GM19099 (cell line): ENCODE measurements at regions not wholly inside any gene's neighbourhood (a gene's known extent, or its start where the extent isn't known, plus 50 kb on each side); places are given as distances from the start of the nearest gene placed in this dataset.

Experiments used
- POLR2A ChIP-seq: IDR thresholded peaks from 3 replicates; pipeline ENCODE4 v1.6.1; 2011; ENCODE audit warnings: low read depth; ENCODE audit not compliant: insufficient read length; ENCODE audit errors: extremely low read depth

DNA sequence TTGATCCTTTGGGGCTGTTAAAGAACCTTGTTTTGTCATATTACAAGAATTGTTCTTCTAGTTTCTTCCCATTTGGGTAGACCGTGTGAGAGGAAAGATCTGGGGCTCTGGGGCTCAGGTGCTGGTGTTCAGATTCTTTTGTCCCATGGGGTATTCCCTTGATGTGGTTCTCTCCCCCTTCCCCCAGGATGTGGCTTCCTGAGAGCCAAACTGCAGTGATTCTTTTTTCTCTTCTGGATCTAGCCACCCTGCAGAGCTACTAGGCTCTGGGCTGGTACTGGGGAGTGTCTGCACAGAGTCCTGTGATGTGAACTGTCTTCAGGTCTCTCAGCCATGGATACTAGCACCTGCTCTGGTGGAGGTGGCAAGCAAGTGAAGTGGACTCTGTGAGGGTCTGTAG lies 480.5 kb upstream of the MAN1A1 start:
- no peak for TF ChIP-seq POLR2A

DNA sequence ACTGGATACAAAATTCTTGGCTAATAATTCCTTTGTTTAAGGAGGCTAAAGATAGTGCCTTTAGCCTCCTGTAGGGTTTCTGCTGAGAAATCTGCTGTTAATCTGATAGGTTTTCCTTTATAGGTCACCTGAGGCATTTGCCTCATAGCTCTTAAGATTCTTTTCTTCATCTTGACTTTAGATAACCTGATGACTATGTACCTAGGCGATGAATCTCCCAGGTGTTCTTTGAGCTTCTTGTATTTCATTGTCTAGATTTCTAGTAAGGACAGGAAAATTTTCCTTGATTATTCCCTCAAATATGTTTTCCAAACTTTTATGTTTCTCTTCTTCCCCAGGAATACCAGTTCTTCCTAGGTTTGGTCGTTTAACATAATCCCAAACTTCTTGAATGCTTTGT lies 479.4 kb upstream of the MAN1A1 start:
- no peak for TF ChIP-seq POLR2A

DNA sequence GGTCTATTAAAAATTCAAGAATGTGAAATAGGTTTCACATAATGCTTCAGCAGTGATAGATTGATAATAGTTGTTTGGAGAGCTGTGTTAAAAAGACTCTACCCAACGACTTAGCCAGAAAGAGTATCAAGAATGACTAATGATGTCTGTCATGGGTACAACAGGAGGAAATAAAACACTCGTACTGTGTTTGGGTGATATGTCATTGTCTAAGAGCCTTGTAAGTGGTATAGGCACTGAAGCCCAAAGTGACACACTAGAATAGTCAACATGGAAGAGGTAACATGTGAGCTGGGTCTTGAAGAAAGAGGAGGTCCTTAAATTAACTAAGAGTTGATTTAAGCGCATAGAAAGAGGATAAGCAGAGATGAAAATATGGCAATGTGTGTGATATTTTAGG lies 471.8 kb upstream of the MAN1A1 start:
- TF ChIP-seq POLR2A: no peak

DNA sequence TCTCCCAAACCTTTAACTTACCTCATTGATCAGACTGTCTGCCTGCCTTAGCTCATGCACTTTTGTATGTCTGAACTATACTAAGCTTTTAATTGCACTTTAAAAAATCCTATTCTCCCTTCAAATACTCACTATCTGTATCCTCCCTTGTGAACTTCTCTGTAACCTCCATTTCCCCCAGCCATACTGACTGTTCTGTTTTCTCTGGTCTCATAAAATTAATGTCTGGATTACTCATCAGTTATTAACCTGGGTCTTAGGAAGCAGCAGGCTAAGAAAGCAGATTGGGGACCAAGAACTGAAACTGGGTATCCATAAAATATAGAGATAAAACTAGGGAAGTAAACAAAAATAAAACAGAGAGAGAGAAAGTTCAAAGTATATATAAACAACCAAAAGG lies 469.3 kb upstream of the MAN1A1 start:
- TF ChIP-seq POLR2A: no peak

DNA sequence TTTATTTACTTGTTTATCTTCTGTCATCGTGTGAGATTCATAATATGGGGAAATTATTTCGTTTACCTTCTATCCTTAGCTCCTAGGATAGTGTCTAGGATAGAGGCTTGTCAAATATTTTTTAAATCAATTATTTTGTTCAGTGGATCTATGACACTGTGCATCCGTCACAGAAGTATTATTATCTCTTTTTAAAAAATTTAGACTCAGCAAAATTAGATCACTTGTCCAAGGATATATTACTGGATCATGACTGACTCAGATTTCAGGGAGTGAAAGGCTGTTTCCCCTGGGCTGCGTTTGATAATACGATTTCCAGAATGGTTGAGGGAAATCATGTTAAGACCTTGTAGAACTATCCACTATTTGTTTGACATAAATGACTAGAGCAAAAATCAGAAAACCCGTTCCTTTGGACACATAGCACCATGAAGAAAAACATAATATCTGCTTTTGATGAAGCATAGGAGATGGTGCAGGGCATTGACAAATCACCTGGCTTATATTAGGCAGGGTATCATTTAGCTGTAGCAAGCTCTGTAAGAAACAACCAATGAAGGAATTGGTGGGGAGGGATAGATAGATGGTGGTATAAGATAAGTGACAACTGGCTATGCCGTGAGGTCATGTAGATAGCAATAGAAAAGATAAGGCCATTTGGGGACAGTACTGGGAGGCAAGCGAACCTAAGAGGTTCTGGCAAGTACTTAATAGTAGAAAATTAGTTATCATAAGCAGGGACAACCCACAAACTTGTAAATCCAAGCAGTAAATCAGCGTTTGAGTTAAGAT lies 465.2 kb upstream of the MAN1A1 start:
- no peak for TF ChIP-seq POLR2A

DNA sequence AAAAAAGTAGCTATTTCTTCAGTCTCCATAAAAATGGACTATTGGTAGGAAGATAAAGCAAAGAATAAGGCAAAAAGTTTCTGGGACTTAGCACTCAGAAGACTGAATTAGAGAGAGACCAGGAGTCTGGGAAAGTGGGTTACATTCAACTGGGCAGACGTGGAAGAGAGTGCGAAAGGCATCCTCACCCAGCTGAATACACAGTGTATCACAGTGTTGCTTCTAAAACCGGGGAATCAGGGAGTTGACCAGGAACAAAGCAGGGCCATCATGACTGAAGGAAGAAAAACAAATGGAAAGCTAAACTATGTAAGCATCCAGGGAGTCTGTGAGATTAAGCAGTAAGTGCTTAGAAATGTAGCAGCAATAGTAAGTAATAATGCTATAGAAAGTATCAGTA lies 452.9 kb upstream of the MAN1A1 start:
- TF ChIP-seq POLR2A: no peak

DNA sequence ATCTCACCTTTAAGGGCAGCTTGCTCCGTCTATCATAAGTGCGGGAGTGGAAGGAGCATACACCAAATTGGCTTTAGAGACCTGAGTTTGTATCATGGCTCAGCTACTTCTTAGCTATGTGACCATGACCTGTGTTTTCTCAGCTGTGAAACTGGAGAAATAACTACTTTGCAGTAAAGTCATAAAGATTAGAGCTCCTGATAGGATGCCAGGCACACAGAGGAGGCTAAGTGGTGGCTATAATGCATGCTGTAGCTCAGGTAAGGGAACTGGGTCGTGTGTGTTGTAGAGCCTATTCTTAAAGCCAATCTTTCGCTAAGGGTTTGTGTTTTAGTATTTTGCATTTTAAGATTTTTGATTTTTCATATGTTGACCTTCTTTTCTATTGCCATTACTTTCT lies 451.5 kb upstream of the MAN1A1 start:
- no peak for TF ChIP-seq POLR2A

DNA sequence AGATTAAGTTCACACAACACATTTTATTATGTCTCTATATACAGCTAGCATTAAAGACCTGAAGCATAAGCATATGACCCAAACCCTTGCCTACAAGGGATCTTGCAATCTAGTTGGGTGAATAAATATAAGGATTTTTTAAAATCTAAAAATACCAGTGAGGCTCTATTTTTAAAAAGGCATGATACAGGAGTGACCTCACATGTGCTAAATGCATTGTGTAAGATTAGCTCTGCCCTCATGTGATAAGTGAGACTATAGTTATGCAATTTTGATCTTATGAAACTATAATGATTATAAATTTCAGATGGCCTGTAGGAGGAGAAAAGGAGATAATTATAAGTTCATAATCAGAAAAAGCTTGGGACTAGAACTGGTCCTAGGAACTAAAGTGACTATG lies 451.0 kb upstream of the MAN1A1 start:
- no peak for TF ChIP-seq POLR2A

DNA sequence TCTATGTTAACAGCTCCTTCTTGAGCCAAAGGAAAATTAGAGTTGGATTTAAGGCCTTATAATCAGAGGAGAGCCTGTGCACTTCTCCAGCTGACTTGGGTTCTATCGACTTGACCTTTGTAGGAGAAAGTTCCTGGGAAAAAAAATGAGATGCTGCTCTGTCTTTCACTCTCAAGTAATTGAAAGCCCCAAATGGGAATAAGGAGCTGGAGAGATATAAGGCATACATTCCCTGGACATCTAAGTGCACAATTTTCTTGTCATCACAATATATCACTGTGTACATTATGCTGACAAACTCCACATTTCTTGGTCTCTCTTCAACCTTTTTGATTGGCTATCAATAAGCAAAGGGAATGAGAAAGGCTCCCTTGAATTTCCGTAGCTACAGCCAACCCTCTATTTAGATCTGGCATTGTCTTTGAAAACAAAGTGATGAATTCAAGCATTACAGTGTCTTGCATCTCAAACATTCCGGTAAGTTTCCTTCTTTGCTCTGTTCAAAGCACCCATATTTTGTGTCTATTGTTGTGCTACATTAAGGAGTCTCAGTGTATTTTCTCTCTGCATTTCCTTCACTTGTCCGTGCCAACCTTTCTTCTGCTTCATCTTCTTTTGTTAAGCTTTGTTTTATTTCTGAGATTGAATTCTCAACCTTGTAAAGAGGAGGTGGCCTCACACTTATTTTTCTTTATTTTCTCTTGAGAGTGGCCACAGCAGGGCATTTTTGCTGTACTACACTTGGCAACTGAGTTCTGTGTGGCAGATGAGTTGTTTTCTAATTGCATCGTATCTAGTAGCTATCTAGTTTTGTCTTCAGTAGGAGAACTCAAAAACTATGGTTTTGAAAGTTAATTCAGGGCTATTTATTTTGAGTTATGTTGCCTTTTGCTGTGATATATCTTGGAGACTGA lies 450.3 kb upstream of the MAN1A1 start:
- no peak for TF ChIP-seq POLR2A

DNA sequence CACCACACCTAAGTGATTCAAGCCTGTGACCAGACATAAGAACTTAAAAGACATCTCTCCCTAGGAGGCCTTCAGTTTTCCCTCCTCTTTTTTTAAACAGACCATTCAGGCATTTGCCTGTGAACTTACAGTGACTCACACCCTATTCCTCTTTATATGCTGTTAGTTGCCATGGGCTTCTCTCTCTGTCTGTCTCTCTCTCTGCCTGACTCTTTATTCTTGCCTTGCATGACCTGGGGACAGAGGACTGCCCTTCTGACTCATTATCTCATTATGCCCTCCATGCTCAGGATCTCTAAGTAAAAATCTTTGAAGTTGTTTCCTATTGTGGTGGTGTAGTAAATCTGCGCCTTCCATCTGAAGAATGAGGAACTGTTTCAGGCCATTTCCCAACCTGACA lies 442.2 kb upstream of the MAN1A1 start:
- no peak for TF ChIP-seq POLR2A

DNA sequence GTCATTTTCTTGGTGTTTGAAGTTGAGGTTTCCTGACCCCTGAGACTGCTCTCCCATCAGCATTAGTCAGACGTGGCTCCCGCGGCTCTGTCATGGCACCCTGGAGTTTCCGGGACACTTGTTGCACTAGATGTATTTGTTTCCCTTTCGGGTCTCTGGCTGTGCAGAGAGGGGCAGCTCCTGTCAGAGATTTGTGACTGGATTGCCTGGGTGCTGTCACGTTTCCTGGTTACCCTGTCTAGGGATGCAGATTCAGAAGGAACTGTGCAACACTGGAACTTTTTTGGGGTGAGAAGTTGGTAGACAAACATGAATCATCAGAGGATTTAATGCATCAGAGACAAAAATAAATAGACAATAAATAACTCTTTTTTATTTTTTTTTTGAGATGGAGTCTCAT lies 431.8 kb upstream of the MAN1A1 start:
- no peak for TF ChIP-seq POLR2A

DNA sequence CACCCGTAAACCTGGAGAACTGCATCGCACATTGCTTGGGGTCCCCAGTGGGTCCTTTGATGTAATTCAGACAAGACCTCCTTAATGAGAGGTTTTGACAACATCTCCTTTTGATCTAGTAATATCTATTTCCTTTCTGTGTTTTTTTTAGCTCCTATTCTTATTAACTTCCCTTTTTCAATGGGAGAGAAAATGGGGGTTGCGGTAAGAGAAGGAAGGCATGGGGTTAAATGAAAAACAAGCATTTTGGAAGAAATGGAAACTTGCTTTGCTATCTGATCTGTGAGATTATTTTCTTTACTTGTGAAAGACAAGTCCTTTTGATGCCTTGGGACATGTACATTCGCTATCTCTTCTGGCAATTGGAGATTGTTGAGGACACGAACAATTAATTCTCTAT lies 418.6 kb upstream of the MAN1A1 start:
- TF ChIP-seq POLR2A: no peak

DNA sequence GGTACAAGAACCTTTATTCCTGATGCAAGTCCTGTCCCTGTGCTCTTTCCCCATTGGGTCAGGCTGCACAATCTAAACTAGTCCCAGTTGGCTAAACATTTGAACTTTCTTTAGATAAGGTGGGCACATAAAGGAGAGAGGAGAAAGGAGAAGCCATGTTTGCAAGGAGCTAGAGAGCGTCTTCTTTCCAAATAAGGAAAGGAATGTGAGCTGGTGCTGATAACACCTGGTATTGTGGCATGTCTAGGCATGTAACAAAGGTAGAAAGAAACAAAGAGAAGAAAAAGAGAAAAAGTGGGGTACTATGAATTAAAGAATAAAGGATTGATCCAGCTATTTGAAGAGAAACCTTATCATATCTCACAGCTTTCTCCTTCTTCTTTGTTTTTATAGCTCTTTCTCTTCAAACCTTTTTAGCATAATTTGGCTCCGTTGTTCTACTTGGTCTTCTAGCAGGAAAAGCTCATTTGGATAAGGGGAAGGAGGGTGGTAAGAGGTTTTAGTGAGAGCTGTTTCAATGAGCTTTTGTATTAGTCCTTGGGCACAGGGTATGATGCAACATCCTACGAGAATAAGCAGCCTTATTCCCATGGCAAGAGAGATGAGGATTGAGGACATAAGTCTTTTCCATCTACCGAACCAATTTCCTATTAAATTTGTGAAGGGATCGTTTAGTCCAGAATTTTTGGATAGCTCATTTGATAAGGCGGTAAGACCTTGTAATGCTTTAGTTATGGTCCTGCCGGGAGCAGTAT lies 415.5 kb upstream of the MAN1A1 start:
- TF ChIP-seq POLR2A: no peak

DNA sequence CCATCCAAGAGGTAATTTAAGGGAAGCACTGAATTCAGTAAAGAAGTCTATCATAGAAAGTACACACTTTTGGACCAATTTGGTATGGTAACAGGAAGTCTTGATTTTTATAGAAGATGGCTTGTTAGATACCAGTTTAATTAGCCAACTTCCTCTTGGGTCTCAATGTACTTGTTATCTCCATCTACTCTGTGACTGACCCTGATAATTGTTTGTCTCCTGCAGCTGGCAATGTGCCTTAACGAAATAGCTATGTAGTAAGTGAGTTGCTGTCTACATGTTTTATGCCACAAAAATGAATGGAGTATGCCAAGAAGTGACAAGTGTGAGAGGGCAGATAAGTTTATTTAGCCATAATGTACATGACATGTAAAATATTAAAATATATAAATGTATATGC lies 410.5 kb upstream of the MAN1A1 start:
- TF ChIP-seq POLR2A: no peak

DNA sequence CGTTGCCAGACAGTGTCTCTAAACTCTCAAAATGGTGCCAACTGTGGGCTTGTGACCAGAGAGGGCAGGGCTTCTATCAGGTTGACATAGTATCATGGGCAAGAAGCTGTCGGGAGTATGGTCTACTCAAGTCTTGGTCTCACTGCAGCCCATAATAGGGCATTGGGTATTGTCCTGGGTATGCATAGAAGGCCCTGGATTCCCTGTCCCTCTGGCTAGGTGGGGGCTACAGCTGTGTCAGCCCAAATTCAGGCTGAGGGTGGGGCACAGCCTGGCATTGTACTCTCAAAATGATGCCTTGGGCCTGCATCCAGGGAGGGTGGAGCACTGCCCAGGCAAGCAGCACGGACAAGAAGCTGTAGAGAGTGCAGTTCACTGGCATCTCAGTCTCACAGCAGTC lies 408.8 kb upstream of the MAN1A1 start:
- no peak for TF ChIP-seq POLR2A
